ENCODE measurements at regions not wholly inside any gene's neighbourhood (a gene's known extent, or its start where the extent isn't known, plus 50 kb on each side); places are given as distances from the start of the nearest gene placed in this dataset.

- TF ChIP-seq, protein P1, sequence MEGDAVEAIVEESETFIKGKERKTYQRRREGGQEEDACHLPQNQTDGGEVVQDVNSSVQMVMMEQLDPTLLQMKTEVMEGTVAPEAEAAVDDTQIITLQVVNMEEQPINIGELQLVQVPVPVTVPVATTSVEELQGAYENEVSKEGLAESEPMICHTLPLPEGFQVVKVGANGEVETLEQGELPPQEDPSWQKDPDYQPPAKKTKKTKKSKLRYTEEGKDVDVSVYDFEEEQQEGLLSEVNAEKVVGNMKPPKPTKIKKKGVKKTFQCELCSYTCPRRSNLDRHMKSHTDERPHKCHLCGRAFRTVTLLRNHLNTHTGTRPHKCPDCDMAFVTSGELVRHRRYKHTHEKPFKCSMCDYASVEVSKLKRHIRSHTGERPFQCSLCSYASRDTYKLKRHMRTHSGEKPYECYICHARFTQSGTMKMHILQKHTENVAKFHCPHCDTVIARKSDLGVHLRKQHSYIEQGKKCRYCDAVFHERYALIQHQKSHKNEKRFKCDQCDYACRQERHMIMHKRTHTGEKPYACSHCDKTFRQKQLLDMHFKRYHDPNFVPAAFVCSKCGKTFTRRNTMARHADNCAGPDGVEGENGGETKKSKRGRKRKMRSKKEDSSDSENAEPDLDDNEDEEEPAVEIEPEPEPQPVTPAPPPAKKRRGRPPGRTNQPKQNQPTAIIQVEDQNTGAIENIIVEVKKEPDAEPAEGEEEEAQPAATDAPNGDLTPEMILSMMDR (IDR thresholded peaks at IDR 0.05; ENCODE audit: low read depth, low read length): no peak
- H3K4me3 ChIP-seq (ENCODE audit: low read depth, low read length): no peak overlapping the region
Measured at GRCh38 chr16:66289986-66290385, 76.5 kb upstream of the CDH5 start.

DNA sequence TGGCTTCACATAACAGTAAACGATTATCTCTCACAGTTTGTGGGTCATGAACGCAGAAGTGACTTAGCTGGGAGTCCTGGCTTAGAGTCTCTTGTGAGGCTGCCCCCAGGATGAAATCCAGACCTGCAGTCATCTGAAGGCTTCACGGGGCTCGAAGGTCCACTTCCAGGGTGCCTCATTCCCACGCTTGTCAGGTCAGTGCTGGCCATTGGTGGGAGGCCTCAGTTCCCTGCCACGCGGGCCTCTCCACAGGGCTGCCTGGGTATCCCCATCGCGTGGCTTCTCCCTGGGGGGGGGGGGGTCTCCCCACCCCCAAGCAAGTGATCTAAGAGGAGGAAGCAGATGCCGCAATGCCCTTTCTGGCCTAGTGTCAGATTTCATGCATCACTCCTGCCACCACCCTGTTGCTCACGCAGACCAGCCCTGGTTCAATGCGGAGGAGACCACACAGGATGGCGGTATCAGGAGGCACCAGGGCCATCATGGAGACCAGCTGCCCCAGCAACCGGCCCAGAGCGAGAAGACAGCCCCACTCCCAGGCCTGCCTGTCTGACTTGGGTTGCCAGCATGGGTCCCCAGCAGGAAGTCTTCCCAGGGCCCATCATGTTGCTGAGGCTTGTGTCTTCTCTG, 77.3 kb upstream of the CDH5 start:
- TF ChIP-seq, protein P1 (IDR thresholded peaks at IDR 0.05; ENCODE audit: low read depth, low read length): no peak
- H3K4me3 ChIP-seq (ENCODE audit: low read depth, low read length): no peak overlapping the region

DNA sequence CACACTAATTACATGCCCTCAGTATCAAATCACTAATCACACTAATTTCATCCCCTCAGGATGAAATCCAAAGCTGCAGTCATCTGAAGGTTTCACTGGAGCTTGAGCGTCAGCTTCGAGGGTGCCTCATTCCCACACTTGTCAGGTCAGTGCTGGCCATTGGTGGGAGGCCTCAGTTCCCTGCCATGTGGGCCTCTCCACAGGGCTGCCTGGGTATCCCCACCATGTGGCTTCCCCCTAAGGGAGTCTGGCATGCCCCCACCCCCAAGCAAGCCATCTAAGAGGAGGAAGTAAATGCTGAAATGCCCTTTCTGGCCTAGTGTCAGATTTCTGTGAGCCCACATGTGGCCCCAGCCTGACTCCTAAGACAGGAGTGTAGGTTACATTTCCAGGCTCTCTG, 78.6 kb upstream of the CDH5 start:
- no peak overlapping the region for H3K4me3 ChIP-seq (ENCODE audit: low read depth, low read length)
- TF ChIP-seq, protein P1 (IDR thresholded peaks at IDR 0.05; ENCODE audit: low read depth, low read length): no peak

GRCh38 chr16:66287416-66287815, 79.1 kb upstream of the CDH5 start:
- no peak overlapping the region for H3K4me3 ChIP-seq (ENCODE audit: low read depth, low read length)
- TF ChIP-seq, protein P1 (IDR thresholded peaks at IDR 0.05; ENCODE audit: low read depth, low read length): no peak

DNA sequence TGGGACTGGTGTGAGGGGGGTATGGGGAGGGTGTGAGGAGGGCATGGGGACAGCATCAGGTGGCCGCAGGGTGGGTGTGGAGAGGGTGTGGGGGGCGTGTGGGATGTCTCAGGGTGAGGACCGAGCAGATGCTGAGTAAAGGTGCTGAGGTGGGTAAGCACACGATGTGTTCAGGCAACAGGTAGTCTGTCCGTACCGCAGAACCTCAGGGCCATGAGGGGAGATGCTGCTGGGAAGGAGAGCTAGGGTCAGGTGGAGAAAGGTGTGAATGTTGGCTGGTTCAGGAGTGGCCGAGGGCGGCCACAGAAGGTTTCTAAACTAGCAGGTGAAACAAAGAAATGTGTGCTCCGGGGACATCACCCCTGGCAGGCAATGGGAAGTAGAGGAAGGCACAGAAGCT, 80.0 kb upstream of the CDH5 start:
- TF ChIP-seq, protein P1 (IDR thresholded peaks at IDR 0.05; ENCODE audit: low read depth, low read length): no peak
- H3K4me3 ChIP-seq (ENCODE audit: low read depth, low read length): no peak overlapping the region

DNA sequence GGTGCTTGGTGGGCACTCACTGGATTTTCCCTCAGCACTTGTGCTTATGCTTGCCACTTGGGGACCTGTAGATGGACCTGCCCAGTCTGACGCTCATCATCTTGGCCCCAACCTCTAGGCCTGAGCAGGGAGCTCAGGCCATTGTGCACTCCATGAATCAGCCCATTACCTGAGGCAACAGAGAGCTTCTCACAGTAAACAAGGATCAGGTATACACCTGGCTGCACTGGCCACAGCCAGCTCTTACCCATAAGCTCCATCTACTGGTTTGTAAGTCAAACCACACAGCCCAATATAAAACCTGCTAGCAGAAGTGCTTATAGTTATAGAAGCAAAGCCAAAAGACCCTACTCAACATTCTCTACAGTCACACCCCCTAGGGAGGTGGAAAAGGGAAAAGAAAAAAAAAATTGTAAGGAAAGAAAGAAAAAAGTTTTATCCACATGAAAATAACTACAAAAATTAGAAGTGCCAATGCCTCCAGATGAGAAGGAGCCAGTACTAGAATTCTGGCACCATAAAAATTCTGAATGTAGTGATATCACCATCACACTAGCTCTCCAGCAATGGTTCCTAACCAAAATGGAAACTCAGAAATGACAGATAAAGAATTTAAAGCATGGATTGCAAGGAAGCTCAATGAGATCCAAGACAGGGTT, 87.8 kb upstream of the CDH5 start:
- TF ChIP-seq, protein P1 (IDR thresholded peaks at IDR 0.05; ENCODE audit: low read depth, low read length): no peak
- H3K4me3 ChIP-seq (ENCODE audit: low read depth, low read length): no peak overlapping the region

GRCh38 chr16:66278111-66278531, 88.4 kb upstream of the CDH5 start:
- TF ChIP-seq, protein P1 (IDR thresholded peaks at IDR 0.05; ENCODE audit: low read depth, low read length): no peak
- H3K4me3 ChIP-seq (ENCODE audit: low read depth, low read length): no peak overlapping the region
